HG02763 (cell line): ENCODE measurements at regions not wholly inside any gene's neighbourhood (a gene's known extent, or its start where the extent isn't known, plus 50 kb on each side); places are given as distances from the start of the nearest gene placed in this dataset.
"Not testable (repeated sequence)": the region's sequence is repeated elsewhere in the genome, so short reads cannot be mapped to it uniquely, and the experiment has no call there.

Experiments used
- ATAC-seq: cut with Tn5 transposase; IDR thresholded peaks from one replicate; pipeline ENCODE4 v1.9.1; 2021; ENCODE audit warnings: mild to moderate bottlenecking, moderate library complexity; ENCODE audit not compliant: unreplicated experiment

- ATAC-seq = not testable (repeated sequence)
These were observed 1265.9 kb upstream of the PCDH10 start for GRCh38 chr4:131883181-131883580.

DNA sequence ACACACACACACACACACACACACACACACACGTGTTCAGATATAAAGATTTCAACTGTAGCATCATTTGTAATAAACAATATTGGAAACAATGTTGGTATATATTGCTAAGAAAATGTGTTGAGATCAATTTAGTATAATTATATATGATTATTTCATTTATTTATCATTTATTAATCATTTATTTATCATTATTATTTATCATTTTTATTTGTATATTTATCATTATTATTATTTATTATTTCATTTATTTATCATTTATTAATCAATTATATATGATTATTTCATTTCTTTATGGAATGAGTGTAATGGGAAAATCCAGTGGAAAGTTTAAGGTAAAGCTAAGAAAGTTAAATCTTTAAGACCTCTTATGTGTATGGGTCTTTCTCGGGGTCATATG, 1223.4 kb upstream of the PCDH10 start:
- ATAC-seq = not testable (repeated sequence)

DNA sequence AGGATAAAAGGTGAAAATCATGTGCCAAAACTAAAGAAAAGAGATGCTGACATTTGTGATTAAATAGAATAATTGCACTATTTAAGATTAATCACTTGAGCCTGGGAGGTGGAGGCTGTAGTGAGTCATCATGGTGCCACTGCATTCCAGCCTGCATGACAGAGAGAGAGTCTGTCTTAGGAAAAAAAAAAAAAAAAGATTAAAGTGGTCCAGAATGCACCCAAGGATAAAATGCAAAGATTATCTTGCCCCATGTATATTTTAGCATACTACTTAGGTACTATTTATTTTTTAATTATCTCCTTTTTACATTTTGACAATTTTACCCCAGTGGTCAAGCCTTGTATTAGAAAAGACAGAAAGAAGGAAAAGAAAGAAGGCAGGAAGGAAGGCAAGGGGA, 1181.4 kb upstream of the PCDH10 start:
- ATAC-seq = not testable (repeated sequence)

DNA sequence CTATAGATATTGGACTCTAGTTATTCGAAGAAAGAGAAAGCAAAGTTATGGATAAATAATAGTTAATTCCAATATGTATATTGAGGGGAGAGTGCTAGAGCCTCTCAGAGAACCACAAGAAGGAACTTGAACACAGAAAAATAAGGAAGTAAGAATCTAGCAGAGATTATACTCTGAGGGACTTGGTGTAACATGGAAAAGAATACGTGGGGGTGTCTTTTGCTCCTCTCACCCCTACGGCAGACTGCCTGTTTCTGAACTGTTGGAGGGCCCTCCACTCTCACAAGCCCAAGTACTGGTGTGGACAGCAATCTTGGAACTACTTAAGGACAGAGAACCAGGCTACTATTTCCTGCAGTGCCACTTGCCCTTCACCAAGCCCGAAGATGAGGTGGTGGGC, 1174.4 kb upstream of the PCDH10 start:
- no peak for ATAC-seq

DNA sequence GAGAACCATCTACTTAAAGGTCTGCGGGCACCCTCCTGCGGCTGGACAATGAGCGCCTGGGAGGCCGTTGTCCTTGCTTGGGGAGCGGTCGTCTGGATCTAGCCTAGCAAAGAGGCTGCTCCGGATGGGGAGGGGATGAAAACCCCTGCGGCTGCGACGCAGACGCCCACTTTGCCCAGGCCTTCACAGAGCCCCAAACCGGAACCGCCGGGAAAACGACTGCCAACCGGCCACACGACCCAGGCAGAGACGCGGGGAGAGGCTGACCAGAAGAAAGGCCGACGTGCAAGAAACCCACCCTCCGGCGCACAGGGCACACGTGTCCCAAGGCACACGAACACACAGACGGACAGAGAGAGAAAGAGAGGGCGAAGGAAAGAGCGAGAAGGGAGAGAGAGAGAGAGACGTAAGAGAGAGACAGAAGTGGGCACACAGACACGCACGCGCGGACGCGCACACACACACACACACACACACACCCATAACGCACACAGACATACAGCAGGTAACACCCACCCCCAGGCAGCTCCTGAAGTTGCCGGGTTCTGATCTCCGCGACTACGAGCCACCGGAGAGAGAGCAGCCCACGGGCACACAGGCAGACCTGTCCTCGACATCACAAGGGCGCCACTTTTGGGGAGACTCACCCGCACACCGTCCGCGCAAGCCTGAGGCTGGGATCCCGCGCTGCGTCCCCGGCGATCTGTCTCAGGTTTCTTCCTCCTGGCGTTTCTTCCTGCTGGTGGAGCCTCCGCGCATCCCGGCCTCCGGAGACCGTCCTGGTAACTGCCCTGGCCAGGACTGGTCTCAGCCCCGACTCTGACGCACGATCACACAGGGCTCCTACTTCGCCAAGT, 1173.6 kb upstream of the PCDH10 start:
- ATAC-seq = not testable (repeated sequence)

- not testable (repeated sequence) for ATAC-seq
These were observed 1172.7 kb upstream of the PCDH10 start for GRCh38 chr4:131976133-131977002.

DNA sequence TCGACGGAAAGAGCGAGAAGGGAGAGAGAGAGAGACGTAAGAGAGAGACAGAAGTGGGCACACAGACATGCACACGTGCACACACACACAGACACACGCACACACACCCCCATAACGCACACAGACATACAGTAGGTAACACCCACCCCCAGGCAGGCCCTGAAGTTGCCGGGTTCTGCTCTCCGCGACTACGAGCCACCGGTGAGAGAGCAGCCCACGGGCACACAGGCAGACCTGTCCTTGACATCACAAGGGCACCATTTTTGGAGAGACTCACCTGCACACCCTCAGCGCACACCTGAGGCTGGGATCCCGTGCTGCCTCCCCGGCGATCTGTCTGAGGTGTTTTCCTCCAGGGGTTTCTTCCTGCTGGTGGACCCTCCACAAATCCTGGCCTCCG, 1171.0 kb upstream of the PCDH10 start:
- no peak for ATAC-seq

DNA sequence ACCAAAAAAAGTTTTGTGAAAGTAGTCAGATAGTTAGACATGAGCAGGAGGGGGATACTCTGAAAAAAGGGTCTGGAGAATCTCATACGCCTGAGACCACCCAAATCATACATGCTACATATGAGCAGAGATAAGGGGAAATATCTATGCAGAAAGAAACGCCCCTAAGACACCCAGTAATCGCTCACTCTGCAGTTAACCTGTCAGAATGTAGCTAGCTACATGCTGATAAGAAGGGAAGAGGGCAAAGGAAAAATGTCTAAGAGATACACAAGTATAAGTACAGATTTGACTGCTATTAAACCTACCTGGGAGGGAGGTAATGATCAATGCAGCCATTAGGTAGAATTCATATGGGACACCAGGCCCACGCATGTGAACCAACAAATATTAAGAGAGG, 1159.5 kb upstream of the PCDH10 start:
- no peak for ATAC-seq

DNA sequence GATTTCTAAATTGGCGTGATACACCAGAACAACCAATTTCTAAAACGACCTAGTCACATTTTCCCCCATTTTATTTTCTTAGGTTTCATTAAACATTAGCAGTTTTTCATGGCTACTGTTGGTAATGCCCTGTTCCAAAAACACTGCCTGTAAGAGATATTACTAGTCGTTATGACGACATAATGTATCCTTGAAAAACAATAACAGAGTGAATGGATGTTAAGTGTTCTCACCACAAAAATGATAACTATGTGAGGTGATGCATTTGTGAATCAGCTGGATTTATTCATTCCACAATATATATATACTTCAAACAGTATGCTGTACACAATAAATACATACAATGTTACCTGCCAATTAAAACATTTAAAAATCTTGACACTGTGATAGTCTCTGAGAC, 1147.6 kb upstream of the PCDH10 start:
- ATAC-seq = no peak

DNA sequence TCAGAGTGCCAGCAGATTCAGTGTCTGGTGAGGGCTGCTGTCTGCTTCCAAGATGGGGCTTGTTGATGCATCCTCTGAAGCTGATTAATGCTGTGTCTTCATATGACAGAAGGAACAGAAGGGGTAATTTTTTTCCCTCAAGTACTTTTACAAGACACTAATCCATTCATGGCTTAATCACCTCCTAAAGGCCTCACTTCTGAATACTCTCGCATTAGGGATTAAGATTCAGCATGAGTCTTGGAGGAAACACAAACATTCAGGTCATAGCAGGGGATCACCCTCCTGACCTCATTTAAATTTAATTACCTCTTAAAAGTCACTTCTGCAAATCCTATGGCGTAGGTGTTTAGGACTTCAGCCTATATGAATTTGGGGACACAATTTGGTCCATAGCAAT, 1145.5 kb upstream of the PCDH10 start:
- no peak for ATAC-seq

- ATAC-seq = no peak
These were observed 1133.8 kb upstream of the PCDH10 start for GRCh38 chr4:132015321-132015720.

GRCh38 chr4:132016703-132017350, 1132.3 kb upstream of the PCDH10 start:
- no peak for ATAC-seq

DNA sequence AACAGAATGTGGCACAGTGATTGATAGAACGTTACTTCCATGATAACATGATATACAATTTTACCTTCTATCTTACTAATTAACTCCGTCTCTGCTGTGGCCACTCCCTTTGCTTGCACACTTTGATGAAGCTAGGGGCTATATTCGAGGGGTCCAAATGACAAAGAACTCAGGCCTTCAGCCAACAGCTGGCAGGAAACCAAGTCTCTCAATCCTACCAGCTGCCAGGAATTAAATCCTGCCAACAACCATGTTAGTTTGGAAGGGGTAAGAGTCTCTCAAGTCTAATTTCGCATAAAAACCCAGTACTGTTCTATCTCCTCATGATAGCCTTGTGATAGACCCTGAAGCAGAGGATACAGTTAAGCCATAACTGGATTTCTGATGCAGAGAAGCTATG, 1122.9 kb upstream of the PCDH10 start:
- ATAC-seq = no peak

- no peak for ATAC-seq
These were observed 1122.3 kb upstream of the PCDH10 start for GRCh38 chr4:132026816-132027215.

DNA sequence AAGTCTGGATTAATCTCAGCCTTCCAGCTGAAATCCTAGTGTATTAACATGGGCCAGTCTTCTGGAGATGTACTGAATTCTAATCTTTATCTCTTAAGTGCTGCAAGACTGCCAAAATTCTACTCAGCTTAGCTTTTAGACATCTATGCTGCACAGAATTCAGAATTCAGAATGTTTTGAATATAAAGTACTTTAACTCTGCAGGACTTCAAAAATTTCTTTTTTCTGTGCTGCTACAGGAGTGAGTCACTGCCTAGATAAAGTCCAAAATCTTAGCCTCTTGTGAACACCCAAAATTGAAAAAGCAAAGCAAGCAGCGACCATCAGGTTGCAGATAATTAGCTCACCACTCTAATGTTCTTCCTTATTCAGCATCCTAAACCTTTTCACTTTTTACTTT, 1092.6 kb upstream of the PCDH10 start:
- no peak for ATAC-seq

- ATAC-seq = no peak
These were observed 1089.9 kb upstream of the PCDH10 start for GRCh38 chr4:132059227-132059626.

GRCh38 chr4:132062611-132063239, 1086.4 kb upstream of the PCDH10 start:
- no peak for ATAC-seq

DNA sequence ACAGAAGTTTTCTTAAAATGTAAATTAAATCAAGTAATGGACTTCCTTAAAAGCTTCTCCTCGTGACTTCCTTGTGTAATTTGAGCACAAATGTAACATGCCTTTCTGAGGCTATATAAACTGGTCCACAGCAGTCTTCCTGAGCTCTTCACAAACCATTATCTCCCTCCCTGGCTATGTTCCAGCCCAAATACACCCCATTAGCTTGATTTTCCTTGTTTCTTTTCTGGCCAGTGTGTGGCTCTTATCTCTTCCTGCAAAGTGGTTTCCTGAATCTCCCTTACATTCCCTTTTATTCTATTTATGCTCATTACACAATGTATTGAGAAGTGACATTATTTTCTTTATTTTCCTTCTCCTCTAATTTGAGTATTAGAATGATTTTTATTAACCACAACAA, 1085.3 kb upstream of the PCDH10 start:
- no peak for ATAC-seq

DNA sequence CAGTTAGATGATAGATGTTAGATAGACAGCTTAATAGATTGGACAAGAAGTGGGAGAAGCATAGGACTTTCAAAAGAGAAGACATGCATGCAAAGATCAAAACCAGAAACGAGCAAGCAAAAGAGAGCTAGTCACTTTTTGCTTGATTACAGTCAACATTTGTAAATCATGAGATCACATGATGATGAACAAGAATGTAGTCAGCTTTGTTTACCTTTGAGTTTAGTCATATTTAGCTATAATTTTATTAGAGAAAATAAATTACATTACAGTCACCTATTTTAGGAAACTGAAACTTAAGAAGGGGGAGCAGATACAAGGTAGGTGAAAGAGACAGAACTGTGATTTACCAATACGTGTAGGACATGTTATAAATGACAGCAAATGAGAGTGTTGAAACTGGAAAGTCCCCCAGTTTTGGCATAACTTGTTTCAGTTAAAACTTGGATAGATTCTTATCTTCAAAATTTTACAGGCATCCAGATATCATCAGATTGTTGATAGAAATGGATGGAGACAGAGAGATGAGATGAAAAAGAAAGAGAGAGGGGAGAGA, 1083.1 kb upstream of the PCDH10 start:
- no peak for ATAC-seq

DNA sequence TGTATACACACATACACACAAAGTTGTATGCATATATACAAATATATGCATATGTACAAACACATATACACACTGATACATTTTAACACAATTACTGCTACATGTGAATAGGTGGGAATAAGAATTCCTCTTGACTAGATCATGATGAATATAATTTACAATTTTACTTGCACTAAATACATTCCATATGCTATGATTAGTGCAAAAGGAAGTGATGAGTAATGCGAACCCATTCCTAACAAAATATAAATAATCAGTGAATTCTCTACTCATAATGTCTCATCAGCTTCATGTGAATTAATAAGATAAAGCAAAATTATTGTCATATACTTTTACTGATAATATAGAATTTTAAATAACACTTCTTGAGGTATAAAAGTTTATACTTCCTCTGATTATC, 1077.3 kb upstream of the PCDH10 start:
- ATAC-seq = no peak

- ATAC-seq = no peak
These were observed 1072.3 kb upstream of the PCDH10 start for GRCh38 chr4:132076829-132077228.
